ENCODE measurements at regions not wholly inside any gene's neighbourhood (a gene's known extent, or its start where the extent isn't known, plus 50 kb on each side); places are given as distances from the start of the nearest gene placed in this dataset.

DNA sequence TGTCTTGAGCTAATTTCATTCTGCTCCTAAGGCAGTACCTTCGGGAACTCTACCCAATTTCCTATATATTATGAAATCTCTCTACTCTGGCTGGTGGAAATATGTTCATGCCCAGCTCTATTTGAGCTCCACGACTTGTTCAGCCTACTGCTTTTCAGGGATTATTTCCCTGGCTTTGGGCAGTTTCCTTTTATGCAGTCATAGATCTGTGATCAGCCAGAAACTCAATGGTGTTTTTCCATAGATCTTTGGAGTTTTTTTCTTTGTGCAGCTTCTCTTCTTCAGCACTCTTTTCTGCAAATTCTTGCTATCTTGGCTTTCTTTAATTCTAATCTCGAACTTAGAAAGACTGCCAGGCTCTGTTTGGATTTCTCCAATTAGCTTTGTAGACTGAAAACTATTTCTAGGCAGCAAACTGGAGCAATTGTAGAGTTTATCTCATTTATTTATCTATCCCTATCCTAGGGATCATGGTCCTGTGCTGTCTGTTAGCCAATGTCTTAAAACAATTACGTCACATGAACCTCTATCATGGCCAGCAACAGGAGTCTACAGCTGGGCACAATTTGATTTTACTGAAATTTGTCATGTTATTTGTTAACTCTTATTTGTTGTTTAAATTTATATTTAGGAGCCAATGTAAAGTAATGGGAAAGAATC, 328.4 kb downstream of the BCKDHB start:
- H3K27ac ChIP-seq (replicated peaks), result no peak overlapping the region
- H3K4me3 ChIP-seq (replicated peaks; ENCODE audit: insufficient read depth, low read length), result no peak overlapping the region
- TF ChIP-seq, protein P1, sequence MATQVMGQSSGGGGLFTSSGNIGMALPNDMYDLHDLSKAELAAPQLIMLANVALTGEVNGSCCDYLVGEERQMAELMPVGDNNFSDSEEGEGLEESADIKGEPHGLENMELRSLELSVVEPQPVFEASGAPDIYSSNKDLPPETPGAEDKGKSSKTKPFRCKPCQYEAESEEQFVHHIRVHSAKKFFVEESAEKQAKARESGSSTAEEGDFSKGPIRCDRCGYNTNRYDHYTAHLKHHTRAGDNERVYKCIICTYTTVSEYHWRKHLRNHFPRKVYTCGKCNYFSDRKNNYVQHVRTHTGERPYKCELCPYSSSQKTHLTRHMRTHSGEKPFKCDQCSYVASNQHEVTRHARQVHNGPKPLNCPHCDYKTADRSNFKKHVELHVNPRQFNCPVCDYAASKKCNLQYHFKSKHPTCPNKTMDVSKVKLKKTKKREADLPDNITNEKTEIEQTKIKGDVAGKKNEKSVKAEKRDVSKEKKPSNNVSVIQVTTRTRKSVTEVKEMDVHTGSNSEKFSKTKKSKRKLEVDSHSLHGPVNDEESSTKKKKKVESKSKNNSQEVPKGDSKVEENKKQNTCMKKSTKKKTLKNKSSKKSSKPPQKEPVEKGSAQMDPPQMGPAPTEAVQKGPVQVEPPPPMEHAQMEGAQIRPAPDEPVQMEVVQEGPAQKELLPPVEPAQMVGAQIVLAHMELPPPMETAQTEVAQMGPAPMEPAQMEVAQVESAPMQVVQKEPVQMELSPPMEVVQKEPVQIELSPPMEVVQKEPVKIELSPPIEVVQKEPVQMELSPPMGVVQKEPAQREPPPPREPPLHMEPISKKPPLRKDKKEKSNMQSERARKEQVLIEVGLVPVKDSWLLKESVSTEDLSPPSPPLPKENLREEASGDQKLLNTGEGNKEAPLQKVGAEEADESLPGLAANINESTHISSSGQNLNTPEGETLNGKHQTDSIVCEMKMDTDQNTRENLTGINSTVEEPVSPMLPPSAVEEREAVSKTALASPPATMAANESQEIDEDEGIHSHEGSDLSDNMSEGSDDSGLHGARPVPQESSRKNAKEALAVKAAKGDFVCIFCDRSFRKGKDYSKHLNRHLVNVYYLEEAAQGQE (IDR thresholded peaks at IDR 0.05; ENCODE audit: insufficient replicate concordance, low read depth), result no peak
- TF ChIP-seq SPI1 (IDR thresholded peaks at IDR 0.05; ENCODE audit: borderline replicate concordance, low read depth) (no peak), GABPA (IDR thresholded peaks at IDR 0.05; ENCODE audit: low read depth) (no peak), POLR2AphosphoS5 (IDR thresholded peaks at IDR 0.05; ENCODE audit: low read depth) (no peak)
- TF ChIP-seq, protein P2, sequence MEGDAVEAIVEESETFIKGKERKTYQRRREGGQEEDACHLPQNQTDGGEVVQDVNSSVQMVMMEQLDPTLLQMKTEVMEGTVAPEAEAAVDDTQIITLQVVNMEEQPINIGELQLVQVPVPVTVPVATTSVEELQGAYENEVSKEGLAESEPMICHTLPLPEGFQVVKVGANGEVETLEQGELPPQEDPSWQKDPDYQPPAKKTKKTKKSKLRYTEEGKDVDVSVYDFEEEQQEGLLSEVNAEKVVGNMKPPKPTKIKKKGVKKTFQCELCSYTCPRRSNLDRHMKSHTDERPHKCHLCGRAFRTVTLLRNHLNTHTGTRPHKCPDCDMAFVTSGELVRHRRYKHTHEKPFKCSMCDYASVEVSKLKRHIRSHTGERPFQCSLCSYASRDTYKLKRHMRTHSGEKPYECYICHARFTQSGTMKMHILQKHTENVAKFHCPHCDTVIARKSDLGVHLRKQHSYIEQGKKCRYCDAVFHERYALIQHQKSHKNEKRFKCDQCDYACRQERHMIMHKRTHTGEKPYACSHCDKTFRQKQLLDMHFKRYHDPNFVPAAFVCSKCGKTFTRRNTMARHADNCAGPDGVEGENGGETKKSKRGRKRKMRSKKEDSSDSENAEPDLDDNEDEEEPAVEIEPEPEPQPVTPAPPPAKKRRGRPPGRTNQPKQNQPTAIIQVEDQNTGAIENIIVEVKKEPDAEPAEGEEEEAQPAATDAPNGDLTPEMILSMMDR (IDR thresholded peaks at IDR 0.05; ENCODE audit: insufficient read depth, low read length), result no peak
- no peak for DNase-seq (ENCODE audit: low read depth in 1 of 2, low spot score in 1 of 2)
- no peaks in the 10 kb centered on the region for H3K27me3 ChIP-seq (ENCODE audit: insufficient read depth, poor library complexity, severe bottlenecking)

DNA sequence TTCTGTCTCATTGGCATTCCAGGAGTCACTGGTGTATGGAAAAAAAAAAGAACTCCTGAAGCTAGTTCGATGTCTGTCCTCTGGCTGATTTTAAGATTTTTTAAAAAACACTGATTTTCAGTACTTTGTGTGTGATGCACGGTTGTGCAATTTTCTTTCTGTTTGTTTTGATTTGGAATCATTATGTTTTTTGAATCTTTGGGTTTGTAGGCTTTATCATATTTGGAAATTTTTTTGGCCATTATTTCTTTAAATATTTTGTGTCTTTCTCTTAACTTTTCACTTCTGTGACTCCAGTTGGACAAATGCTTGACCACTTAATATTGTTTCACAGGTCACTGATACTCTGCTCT, 327.2 kb downstream of the BCKDHB start:
- no peak overlapping the region for H3K4me3 ChIP-seq (replicated peaks; ENCODE audit: insufficient read depth, low read length)
- H3K27me3 ChIP-seq (ENCODE audit: insufficient read depth, poor library complexity, severe bottlenecking), result no peaks in the 10 kb centered on the region
- DNase-seq (ENCODE audit: low read depth in 1 of 2, low spot score in 1 of 2), result no peak
- TF ChIP-seq, protein P1 (IDR thresholded peaks at IDR 0.05; ENCODE audit: insufficient replicate concordance, low read depth), result no peak
- TF ChIP-seq GABPA (IDR thresholded peaks at IDR 0.05; ENCODE audit: low read depth) (no peak), POLR2AphosphoS5 (IDR thresholded peaks at IDR 0.05; ENCODE audit: low read depth) (no peak), SPI1 (IDR thresholded peaks at IDR 0.05; ENCODE audit: borderline replicate concordance, low read depth) (no peak)
- TF ChIP-seq, protein P2 (IDR thresholded peaks at IDR 0.05; ENCODE audit: insufficient read depth, low read length), result no peak
- no peak overlapping the region for H3K27ac ChIP-seq (replicated peaks)

DNA sequence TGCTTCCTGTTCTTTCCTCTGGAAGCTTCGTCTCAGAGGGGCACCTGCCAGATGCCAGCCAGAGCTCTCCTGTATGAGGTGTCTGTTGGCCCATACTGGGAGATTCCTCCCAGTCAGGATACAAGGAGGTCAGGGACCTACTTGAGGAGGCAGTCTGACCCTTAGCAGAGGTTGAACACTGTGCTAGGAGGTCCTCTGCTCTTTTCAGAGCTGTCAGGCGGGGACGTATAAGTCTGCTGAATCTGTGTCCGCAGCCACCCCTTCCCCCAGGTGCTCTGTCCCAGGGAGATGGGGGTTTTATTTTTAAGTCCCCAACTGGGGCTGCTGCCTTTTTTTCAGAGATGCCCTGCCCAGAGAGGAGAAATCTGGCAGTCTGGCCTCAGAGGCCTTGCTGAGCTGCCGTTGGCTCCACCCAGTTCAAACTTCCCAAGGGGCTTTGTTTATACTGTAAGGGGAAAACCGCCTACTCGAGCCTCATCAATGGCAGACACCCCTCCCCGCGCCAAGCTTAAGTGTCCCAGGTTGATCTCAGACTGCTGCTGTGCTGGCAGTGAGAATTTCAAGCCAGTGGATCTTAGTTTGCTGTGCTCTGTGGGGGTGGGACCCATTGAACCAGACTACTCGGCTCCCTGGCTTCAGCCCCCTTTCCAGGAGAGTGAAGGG, 326.7 kb downstream of the BCKDHB start:
- Histone ChIP-seq H3K27ac (replicated peaks) (no peak overlapping the region), H3K4me3 (replicated peaks; ENCODE audit: insufficient read depth, low read length) (no peak overlapping the region), H3K27me3 (ENCODE audit: insufficient read depth, poor library complexity, severe bottlenecking) (no peaks in the 10 kb centered on the region)
- no peak for DNase-seq (ENCODE audit: low read depth in 1 of 2, low spot score in 1 of 2)
- TF ChIP-seq, protein P1 (IDR thresholded peaks at IDR 0.05; ENCODE audit: insufficient replicate concordance, low read depth), result no peak
- TF ChIP-seq, protein P2 (IDR thresholded peaks at IDR 0.05; ENCODE audit: insufficient read depth, low read length), result no peak
- TF ChIP-seq GABPA (IDR thresholded peaks at IDR 0.05; ENCODE audit: low read depth) (no peak), POLR2AphosphoS5 (IDR thresholded peaks at IDR 0.05; ENCODE audit: low read depth) (no peak), SPI1 (IDR thresholded peaks at IDR 0.05; ENCODE audit: borderline replicate concordance, low read depth) (no peak)

Measured in HL-60 (cell line).